GM23338 (cell line): ENCODE measurements at regions not wholly inside any gene's neighbourhood (a gene's known extent, or its start where the extent isn't known, plus 50 kb on each side); places are given as distances from the start of the nearest gene placed in this dataset.

ENCODE experiments used
- ATAC-seq: fragments of 200-7000 bp; cut with Tn5 transposase; 3 replicates; pipeline ENCODE4 v1.9.1; 2020
- DNase-seq: peaks from one replicate; pipeline ENCODE4 v3.0.0-alpha.2; 2015; ENCODE audit warnings: low spot score
- H2AFZ ChIP-seq: fragments of 200-600 bp; sonication (generic); 2 replicates; pipeline ENCODE4 v1.8.0; 2016; ENCODE audit warnings: antibody characterized with exemption, mild to moderate bottlenecking, moderate library complexity
- H3F3A ChIP-seq: fragments of 200-600 bp; sonication (generic); replicated peaks from 2 replicates; pipeline ENCODE4 v1.8.0; 2017; ENCODE audit warnings: antibody characterized with exemption, mixed run types, low read depth
- H3K27ac ChIP-seq: fragments of 200-600 bp; sonication (generic); 2 replicates; pipeline ENCODE4 v1.6.1; 2016; ENCODE audit warnings: low read depth
- H3K27me3 ChIP-seq: fragments of 200-600 bp; sonication (generic); 2 replicates; pipeline ENCODE4 v1.8.0; 2016; ENCODE audit warnings: mild to moderate bottlenecking, mixed run types, moderate library complexity; ENCODE audit not compliant: insufficient read depth
- H3K36me3 ChIP-seq: fragments of 200-600 bp; sonication (generic); 2 replicates; pipeline ENCODE4 v1.8.0; 2016; ENCODE audit warnings: mild to moderate bottlenecking; ENCODE audit not compliant: insufficient read depth
- H3K4me1 ChIP-seq: fragments of 200-600 bp; sonication (generic); 2 replicates; pipeline ENCODE4 v1.8.0; 2016; ENCODE audit warnings: mild to moderate bottlenecking, moderate library complexity; ENCODE audit not compliant: insufficient read depth
- H3K4me2 ChIP-seq: fragments of 200-600 bp; sonication (generic); 2 replicates; pipeline ENCODE4 v1.7.1; 2017; ENCODE audit warnings: mixed run types
- H3K4me3 ChIP-seq: fragments of 200-600 bp; sonication (generic); 2 replicates; pipeline ENCODE4 v1.6.1; 2016; ENCODE audit warnings: mixed run types
- H3K79me2 ChIP-seq: fragments of 200-600 bp; sonication (generic); replicated peaks from 2 replicates; pipeline ENCODE4 v1.8.0; 2017; ENCODE audit warnings: mild to moderate bottlenecking; ENCODE audit not compliant: insufficient read depth
- H3K9me2 ChIP-seq: fragments of 200-600 bp; sonication (generic); 2 replicates; pipeline ENCODE4 v1.8.0; 2017; ENCODE audit not compliant: insufficient read depth
- H4K20me1 ChIP-seq: fragments of 200-600 bp; sonication (generic); replicated peaks from 2 replicates; pipeline ENCODE4 v1.8.0; 2017; ENCODE audit warnings: mild to moderate bottlenecking; ENCODE audit not compliant: insufficient read depth
- H3K27ac Mint-ChIP-seq: 2 replicates; pipeline ENCODE4 v1.8.0; 2020; ENCODE audit warnings: inconsistent platforms, mild to moderate bottlenecking, moderate library complexity, mixed read lengths
- H3K27me3 Mint-ChIP-seq: 3 replicates; pipeline ENCODE4 v1.8.0; 2022; ENCODE audit warnings: low read depth, mild to moderate bottlenecking, moderate library complexity, mixed read lengths, inconsistent platforms; ENCODE audit not compliant: insufficient read depth, poor library complexity
- H3K36me3 Mint-ChIP-seq: 3 replicates; pipeline ENCODE4 v1.8.0; 2021; ENCODE audit warnings: low read depth, mild to moderate bottlenecking, inconsistent platforms, moderate library complexity, mixed read lengths
- H3K4me1 Mint-ChIP-seq: 3 replicates; pipeline ENCODE4 v1.8.0; 2020; ENCODE audit warnings: mild to moderate bottlenecking, inconsistent platforms, mixed read lengths
- H3K4me3 Mint-ChIP-seq: 3 replicates; pipeline ENCODE4 v1.8.0; 2021; ENCODE audit warnings: moderate library complexity, mild to moderate bottlenecking, inconsistent platforms, mixed read lengths
- H3K9me3 Mint-ChIP-seq: 3 replicates; pipeline ENCODE4 v1.8.0; 2020; ENCODE audit warnings: moderate library complexity, mild to moderate bottlenecking, inconsistent platforms, mixed read lengths
- CREB1 ChIP-seq: fragments of 250-450 bp; sonication (Bioruptor Pico); IDR thresholded peaks from 2 replicates; pipeline ENCODE4 v1.5.0; 2020; ENCODE audit warnings: low read depth, mild to moderate bottlenecking, moderate library complexity
- EZH2 ChIP-seq: fragments of 200-600 bp; sonication (generic); IDR thresholded peaks from one replicate; pipeline ENCODE4 v1.8.0; 2017; ENCODE audit warnings: antibody characterized with exemption, mild to moderate bottlenecking, low read depth; ENCODE audit not compliant: unreplicated experiment
- EZH2phosphoT487 ChIP-seq: fragments of 200-600 bp; sonication (generic); IDR thresholded peaks from one replicate; pipeline ENCODE4 v1.8.1; 2018; ENCODE audit warnings: antibody characterized with exemption; ENCODE audit not compliant: unreplicated experiment
- JUNB ChIP-seq: IDR thresholded peaks from one replicate; pipeline ENCODE4 v1.6.1; 2016; ENCODE audit warnings: antibody characterized with exemption; ENCODE audit not compliant: unreplicated experiment
- NANOG ChIP-seq: IDR thresholded peaks from 2 replicates; pipeline ENCODE4 v1.6.1; 2016; ENCODE audit warnings: antibody characterized with exemption, borderline replicate concordance
- POLR2AphosphoS5 ChIP-seq: IDR thresholded peaks from 2 replicates; pipeline ENCODE4 v1.6.1; 2016; ENCODE audit warnings: antibody characterized with exemption, low read depth
- REST ChIP-seq: IDR thresholded peaks from one replicate; pipeline ENCODE4 v1.6.1; 2018; ENCODE audit warnings: antibody characterized with exemption; ENCODE audit not compliant: unreplicated experiment
- STAT1 ChIP-seq: IDR thresholded peaks from one replicate; pipeline ENCODE4 v1.6.1; 2016; ENCODE audit warnings: antibody characterized with exemption; ENCODE audit not compliant: unreplicated experiment
- ZNF114 ChIP-seq: fragments of 250-450 bp; sonication (Bioruptor Pico); IDR thresholded peaks from 2 replicates; pipeline ENCODE4 v1.5.0; 2020; ENCODE audit warnings: mild to moderate bottlenecking, moderate library complexity
- ZNF331 ChIP-seq: fragments of 250-450 bp; sonication (Bioruptor Pico); IDR thresholded peaks from 2 replicates; pipeline ENCODE4 v1.5.0; 2020; ENCODE audit warnings: low read depth, mild to moderate bottlenecking, moderate library complexity

- TF ChIP-seq REST (no peak), STAT1 (no peak), EZH2phosphoT487 (no peak)
Observed at GRCh38 chrX:39907964-39908661, 189.6 kb downstream of the BCOR start (continued).

- H3K36me3 ChIP-seq, result no peaks in the 10 kb centered on the region
- H3K79me2 ChIP-seq, result no peaks in the 10 kb centered on the region
- Mint-ChIP-seq H3K9me3 (no peaks in the 10 kb centered on the region), H3K36me3 (no peaks in the 10 kb centered on the region), H3K4me1 (peaks cover 7% of the 10 kb centered on the region), H3K27me3 (peaks cover 11% of the 10 kb centered on the region), H3K4me3 (no peak overlapping the region), H3K27ac (no peak overlapping the region)
- H3K4me1 ChIP-seq, result no peaks in the 10 kb centered on the region
- H2AFZ ChIP-seq, result no peak overlapping the region
- no peaks in the 10 kb centered on the region for H3F3A ChIP-seq
- DNase-seq (no peak), ATAC-seq (no peak)
- no peaks in the 10 kb centered on the region for H4K20me1 ChIP-seq
- H3K4me2 ChIP-seq, result no peak overlapping the region
- no peak for TF ChIP-seq JUNB
- no peak for TF ChIP-seq ZNF114 (CRISPR knock-in tag)
- no peak for TF ChIP-seq POLR2AphosphoS5
- no peak for TF ChIP-seq STAT1
- TF ChIP-seq NANOG, result no peak
- TF ChIP-seq REST, result no peak
- TF ChIP-seq ZNF331 (CRISPR knock-in tag), result no peak
- no peak for TF ChIP-seq CREB1 (CRISPR knock-in tag)
- TF ChIP-seq EZH2, result no peak
- H3K4me3 ChIP-seq, result no peak overlapping the region
- H3K27ac ChIP-seq, result no peak overlapping the region
- no peaks in the 10 kb centered on the region for H3K9me2 ChIP-seq
- no peaks in the 10 kb centered on the region for H3K27me3 ChIP-seq
Observed at GRCh38 chrX:39909996-39910395, 187.8 kb downstream of the BCOR start.
